NCI-H2081 treated with DMSO at 0.1 percent for 48 hours (cell line): ENCODE measurements at regions not wholly inside any gene's neighbourhood (a gene's known extent, or its start where the extent isn't known, plus 50 kb on each side); places are given as distances from the start of the nearest gene placed in this dataset.
"Not testable (repeated sequence)": the region's sequence is repeated elsewhere in the genome, so short reads cannot be mapped to it uniquely, and the experiment has no call there.

Experiments used
- DNase-seq: peaks from one replicate; lab custom pipeline; 2025; lab: John Stamatoyannopoulos, UW

DNA sequence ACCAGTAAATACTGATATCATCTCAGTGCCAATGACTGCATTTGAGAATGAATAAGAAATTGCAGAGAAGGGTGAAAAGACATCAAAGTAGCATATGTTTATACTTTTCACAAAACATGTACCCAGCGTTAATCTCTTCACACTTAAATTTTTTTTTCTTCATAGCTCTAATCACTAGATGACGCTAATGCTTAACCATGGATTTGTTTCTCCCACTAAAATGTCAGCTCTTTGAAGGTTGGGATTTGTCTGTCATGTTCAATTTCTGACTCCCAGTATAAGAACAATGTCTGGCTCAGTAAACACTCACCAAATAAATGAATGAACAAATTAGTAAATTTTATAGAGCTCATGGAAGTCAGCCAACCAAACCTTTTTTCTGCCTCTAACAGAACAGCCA lies 78.3 kb upstream of the LMCD1 start:
- no peak for DNase-seq

DNA sequence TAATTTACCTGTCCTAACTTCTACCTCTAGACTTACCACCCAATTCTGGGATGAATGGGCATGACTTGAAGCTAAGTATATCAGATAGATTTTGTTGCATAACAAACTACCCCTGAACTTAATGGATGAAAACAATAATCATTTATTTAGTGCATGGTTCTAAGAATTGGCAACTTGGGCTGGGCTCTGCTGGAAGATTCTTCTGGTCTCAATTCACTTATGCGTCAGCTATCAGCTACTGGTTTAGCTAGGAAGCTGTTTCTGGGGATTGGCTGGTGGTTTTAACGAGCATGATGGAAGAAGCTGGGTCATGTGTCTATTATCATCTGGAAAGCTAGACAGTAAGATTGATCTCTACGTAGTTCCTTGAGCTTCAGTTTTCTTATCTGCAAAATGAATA lies 77.3 kb upstream of the LMCD1 start:
- DNase-seq: no peak

- no peak for DNase-seq
These were observed 64.8 kb upstream of the LMCD1 start for GRCh38 chr3:8436661-8437287.

DNA sequence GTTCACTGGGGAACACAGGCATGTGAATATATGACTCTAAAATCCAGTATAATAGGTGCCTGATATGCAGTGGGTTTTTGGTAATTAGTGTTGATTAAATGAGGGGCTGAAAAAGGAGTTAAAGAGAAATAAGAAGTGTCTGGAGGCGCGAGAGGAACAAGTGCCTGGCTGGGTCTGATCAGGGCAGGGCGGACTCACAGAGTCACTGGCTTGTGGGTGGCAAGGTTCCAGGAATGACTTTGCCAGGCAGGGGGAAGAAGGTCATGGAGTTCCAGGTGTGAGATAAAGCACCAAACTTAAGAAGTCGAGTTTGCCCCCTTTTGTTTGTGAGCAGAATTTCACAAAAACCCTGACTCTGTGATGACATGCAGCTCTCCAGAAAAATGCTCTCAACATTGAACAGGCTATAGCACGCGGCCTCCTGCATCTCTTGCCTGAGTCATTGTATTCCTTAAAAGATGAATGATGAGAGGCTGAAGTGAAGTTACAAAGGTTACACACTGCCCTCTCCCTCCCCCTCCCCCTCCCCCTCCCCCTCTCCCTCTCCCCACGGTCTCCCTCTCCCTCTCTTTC lies 63.0 kb upstream of the LMCD1 start:
- no peak for DNase-seq

GRCh38 chr3:8440142-8440541 lies 61.5 kb upstream of the LMCD1 start:
- DNase-seq: not testable (repeated sequence)

DNA sequence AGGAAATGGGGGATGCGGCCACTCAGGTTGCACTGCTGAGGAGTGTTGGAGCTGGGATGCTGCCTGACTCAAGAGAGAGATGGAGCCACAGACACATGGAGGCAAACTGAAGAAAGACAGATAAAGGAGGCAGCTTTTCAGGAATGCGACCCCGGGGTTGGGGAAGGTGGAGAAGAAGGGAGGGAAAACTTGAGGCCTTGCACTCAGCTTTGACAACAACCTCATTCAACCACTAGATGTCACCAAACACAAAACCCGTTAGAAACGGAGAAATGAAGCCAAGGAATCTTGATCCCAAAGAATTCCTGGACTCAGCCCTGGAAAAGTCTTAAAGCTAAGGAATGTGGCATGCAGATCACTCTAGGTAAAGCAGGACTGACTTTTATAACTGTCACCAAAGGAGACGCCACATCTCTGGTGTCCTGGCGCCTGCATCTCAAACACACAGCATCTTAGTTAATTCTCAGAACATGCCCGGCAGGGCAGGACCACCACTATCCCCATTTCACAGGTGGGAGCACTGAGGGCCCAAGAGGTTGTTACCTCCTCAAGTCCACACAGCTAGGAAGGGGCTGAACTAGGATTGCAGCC lies 59.6 kb upstream of the LMCD1 start:
- no peak for DNase-seq

GRCh38 chr3:8442993-8443650 lies 58.5 kb upstream of the LMCD1 start:
- DNase-seq: no peak

- peak; percentile 54 for DNase-seq
These were observed 57.5 kb upstream of the LMCD1 start for GRCh38 chr3:8443829-8444791.

- no peak for DNase-seq
These were observed 56.7 kb upstream of the LMCD1 start for GRCh38 chr3:8444883-8445282.

GRCh38 chr3:8445861-8446260 lies 55.8 kb upstream of the LMCD1 start:
- DNase-seq: no peak

DNA sequence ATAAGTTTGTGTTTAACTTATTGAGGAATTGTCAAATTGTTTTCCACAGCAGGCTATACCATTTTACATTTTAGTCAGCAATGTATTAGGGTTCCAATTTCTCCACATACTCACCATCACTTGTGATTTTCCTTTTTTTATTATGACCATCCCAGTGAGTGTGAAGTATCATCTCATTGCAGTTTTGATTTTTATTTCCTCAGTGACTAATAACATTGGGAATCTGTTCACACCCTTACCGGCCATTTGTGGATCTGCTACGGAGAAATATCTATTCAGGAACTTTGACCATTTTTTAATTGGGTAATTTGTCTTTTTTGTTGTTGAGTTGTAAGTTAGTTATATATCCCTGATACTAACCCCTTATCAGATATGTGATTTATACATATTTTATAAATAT lies 54.8 kb upstream of the LMCD1 start:
- no peak for DNase-seq

GRCh38 chr3:8450618-8451017 lies 51.0 kb upstream of the LMCD1 start:
- no peak for DNase-seq

DNA sequence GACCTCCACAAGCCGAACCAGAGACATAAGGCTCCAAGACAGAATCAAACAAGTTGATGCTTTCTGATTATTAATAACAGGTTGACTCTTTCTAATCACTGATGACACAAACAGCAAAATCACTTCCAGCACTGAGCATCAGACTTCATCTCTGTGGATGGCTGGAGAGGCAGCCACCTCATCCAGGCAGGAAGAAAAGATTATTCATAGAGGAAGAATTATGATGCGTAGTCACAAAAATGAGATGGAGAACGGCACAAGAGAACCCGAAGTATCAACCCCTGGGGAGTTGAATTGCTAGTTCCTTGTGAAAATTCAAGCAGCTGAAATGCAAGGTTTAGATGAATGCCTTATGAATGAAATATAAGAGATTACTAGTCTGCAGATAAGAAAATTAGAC lies 49.9 kb upstream of the LMCD1 start:
- no peak for DNase-seq
